ENCODE measurements at regions not wholly inside any gene's neighbourhood (a gene's known extent, or its start where the extent isn't known, plus 50 kb on each side); places are given as distances from the start of the nearest gene placed in this dataset.

GRCh38 chr5:57659886-57660285 lies 177.3 kb upstream of the ACTBL2 start:
- TF ChIP-seq, protein P1, sequence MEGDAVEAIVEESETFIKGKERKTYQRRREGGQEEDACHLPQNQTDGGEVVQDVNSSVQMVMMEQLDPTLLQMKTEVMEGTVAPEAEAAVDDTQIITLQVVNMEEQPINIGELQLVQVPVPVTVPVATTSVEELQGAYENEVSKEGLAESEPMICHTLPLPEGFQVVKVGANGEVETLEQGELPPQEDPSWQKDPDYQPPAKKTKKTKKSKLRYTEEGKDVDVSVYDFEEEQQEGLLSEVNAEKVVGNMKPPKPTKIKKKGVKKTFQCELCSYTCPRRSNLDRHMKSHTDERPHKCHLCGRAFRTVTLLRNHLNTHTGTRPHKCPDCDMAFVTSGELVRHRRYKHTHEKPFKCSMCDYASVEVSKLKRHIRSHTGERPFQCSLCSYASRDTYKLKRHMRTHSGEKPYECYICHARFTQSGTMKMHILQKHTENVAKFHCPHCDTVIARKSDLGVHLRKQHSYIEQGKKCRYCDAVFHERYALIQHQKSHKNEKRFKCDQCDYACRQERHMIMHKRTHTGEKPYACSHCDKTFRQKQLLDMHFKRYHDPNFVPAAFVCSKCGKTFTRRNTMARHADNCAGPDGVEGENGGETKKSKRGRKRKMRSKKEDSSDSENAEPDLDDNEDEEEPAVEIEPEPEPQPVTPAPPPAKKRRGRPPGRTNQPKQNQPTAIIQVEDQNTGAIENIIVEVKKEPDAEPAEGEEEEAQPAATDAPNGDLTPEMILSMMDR (IDR thresholded peaks at IDR 0.05), result no peak
- TF ChIP-seq POLR2AphosphoS5 (IDR thresholded peaks at IDR 0.05; ENCODE audit: low read depth, low read length) (no peak), REST (IDR thresholded peaks at IDR 0.05; ENCODE audit: insufficient read depth in 1 of 2, low read depth in 2 of 2, low read length in 1 of 2) (no peak)

Measured in Panc1 (cell line).